HG02938 (cell line): ENCODE measurements at regions not wholly inside any gene's neighbourhood (a gene's known extent, or its start where the extent isn't known, plus 50 kb on each side); places are given as distances from the start of the nearest gene placed in this dataset.

Source experiments
- ATAC-seq: cut with Tn5 transposase; IDR thresholded peaks from one replicate; pipeline ENCODE4 v1.9.1; 2021; ENCODE audit warnings: mild to moderate bottlenecking, moderate library complexity; ENCODE audit not compliant: unreplicated experiment

DNA sequence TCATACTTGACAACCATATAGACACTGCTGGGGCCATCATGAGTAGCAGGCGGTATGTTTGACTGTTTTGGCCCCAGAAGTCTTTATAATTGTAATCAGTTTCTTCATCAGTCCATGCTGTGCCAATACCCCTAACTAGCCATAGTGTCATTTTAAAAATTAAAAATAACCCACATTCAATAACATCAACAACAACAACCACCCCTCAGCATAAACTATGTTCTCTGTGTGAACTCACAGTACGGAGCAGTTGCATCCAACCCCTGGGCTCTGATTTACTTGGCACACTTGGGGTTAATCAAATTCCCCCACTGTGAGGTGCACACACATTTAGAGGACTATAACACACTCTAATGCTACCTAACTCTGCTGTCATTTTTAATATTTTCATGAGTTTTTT lies 553.7 kb downstream of the USP25 start:
- no peak for ATAC-seq

DNA sequence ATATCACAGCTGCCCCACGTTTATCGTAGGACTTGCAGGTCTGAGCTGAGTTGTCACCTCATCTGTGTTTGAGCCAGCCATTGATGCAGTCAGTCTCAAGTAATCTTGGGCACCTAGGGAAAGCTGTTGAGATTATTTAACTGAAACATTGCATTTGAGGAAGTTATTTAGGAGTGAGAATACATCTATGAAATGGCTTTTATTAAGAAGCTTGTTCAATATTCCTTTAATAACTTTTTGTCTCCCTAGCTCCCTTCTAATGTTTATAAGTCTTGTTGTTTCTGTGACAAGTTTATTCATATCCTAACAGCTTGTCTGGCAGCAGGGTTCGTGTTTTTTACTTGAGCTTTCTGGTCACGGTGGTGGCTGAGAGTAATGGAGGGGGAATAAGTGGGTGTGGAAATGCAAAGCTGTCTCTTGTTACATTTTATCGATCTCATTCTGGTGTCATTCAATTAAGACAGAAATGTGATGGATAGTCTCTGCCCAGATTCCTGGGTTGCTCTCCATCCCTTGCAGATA lies 555.9 kb downstream of the USP25 start:
- ATAC-seq: no peak

DNA sequence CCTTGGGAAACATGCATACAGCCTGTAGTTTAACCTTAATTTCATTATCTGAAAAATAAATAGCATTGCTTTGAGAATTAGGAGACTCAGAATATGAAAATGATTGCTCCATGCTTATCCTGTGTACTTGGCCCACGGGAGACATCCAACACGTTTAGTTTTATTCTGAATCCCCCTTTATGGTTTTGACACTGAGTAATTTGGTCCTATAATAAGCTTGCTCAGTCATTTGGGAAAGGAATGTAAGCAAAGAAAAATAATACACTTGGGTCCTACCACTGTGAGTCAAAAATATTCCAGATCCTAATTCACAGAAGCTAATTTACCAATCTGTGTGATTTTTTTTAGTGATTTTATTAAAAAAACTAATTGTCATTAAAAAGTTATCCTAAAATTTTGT lies 557.3 kb downstream of the USP25 start:
- no peak for ATAC-seq

DNA sequence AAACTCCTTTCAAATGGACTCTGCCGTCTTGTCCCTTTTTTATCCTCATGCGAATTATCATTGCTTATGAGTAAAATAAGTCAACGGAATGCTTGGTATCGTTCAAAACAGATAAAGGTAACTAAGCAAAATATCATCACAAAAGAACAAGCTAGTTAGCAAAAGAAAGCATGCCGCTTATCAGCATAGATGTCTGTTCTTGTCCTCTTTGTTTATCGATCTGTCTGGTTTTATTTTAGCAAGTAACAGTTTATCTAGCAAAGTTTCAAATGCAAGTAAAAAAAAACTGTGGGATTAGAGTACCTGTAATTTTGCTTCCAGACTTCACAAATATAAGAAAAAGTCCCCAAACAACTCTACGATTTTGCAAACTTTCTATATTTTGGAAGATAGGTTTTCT lies 561.5 kb downstream of the USP25 start:
- ATAC-seq: no peak

GRCh38 chr21:16294128-16294527 lies 564.3 kb downstream of the USP25 start:
- no peak for ATAC-seq

DNA sequence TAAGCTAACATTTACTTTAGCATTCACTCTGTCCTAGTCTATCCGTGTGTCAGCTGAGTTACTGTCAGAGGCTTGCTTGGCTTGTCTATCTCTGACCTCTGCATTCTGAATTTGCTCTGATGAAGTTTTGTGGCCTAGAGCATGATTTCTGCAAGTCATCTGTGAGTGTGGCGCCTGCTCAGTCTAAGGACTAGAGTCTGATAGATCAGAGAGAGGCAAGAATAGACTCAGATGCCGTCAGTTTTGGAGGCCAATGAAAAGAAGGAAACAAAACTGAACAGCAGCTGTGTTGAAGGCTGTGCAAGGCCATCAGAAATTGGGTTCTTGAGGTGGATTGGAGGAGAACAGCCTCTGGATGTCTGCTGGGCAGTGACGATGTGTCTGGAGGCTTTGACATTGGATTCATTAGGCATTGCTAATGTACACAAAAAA lies 573.1 kb downstream of the USP25 start:
- no peak for ATAC-seq

DNA sequence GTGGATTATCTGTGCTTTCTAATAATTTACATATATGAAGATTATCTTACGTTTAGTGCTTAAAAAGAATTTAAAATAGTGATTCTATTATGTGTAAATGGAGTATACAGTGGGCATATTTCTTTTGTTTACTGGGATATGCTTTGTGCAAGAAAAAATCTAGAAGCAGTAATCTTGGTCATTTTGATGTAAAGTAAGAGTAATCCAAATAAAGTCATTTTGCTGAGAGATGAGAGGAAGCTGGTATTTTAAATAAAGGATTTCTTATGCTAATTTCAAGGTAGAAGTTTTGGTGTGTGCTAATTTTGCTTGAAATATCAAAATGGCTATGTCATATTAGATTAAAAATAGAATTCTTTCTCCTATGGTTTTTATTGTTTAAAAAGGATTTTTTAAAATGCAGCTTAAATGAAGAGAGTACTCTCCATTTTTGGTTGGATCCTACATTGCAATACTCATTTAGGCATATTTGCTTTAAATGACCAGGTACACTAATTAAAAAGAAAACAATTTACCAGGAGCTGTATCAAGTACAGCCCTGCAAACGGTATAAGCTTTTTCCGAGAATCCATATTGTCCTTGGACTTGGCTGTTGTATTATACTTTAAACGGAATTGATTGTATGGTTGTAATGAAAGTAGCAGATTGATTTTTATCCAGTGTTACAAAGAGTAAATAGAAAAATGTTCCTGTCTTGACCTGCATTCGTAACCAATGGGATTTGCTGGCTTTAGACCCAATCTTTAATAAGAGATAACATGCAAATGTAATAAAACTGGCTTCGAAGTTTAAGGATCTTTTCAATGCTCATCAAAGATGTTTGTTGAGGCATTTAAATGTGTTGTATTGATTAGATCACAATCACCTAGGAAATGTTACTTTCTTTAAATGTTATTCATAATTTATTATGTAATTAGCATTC lies 574.7 kb downstream of the USP25 start:
- ATAC-seq: no peak

DNA sequence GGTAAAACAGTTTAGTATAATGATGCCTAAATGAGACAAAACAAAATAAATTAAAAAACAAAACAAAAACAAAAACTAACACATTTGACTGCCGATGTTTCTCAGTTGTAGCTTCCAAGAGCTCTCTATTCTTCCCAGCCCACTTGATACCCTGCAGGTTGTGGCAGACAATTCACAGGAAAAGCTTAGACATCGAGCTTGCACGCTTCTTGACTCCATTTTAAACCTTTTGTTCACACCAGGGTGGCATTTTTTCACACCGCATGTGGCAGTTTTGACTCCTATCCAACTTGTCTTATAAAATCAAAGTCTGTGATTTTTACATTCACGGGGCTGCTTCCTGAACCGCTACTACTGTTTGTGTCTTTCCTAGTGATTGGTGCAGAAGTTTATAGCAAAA lies 575.9 kb downstream of the USP25 start:
- ATAC-seq: no peak

- no peak for ATAC-seq
These were observed 577.5 kb downstream of the USP25 start for GRCh38 chr21:16307256-16307655.

DNA sequence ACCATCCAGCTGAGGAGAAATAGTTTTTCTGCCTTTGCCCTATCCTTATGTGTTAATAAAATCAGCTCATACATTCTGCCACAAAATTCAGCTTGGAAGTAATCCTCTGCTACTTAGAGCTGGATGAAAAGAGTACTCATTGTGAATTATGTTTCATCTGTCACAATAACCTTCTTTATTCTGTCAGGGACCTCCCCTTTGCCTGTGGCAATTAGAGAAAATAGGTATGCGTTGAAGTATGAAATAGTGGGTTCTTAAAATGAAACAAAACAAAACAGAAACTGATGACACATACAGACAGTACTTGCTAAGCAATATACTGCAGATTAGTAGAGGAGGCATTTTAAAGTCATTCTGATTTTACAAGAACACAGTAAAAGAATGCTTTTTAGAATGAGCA lies 578.5 kb downstream of the USP25 start:
- no peak for ATAC-seq

GRCh38 chr21:16309250-16309971 lies 579.6 kb downstream of the USP25 start:
- no peak for ATAC-seq

- ATAC-seq: no peak
These were observed 580.4 kb downstream of the USP25 start for GRCh38 chr21:16310176-16310575.

- no peak for ATAC-seq
These were observed 581.4 kb downstream of the USP25 start for GRCh38 chr21:16311229-16311628.

- no peak for ATAC-seq
These were observed 582.5 kb downstream of the USP25 start for GRCh38 chr21:16312321-16312720.

- ATAC-seq: no peak
These were observed 585.4 kb downstream of the USP25 start for GRCh38 chr21:16315223-16315622.

DNA sequence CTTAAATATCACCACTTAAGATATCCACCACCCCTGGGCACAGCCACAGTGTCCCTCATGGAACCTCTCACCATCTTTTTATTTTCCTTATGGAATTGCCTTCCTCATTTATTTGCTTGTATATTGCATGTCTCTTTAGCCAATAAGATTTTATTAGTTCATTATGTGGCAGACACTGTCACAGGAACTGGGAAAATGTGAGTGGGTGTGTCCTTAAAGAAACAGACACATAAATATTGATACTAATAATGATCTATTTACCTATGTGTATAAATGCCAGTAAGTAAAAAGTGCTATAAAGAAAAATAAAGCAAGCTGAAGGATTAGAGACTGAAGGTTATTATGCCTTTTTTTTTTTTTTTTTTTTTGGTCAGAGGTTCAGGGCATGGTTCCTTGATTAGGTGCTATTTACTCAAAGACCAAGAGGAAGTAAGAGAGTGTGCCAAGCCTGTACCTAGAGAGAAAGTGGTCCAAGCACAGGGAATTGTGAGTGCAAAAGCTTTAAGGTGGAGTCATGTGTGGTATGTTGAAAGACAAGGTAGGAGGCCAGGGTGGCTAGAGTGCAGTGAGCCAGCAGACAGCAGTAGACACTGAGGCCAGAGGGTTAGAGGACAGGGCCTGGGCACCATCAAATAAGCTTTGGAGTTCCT lies 589.0 kb downstream of the USP25 start:
- ATAC-seq: no peak

DNA sequence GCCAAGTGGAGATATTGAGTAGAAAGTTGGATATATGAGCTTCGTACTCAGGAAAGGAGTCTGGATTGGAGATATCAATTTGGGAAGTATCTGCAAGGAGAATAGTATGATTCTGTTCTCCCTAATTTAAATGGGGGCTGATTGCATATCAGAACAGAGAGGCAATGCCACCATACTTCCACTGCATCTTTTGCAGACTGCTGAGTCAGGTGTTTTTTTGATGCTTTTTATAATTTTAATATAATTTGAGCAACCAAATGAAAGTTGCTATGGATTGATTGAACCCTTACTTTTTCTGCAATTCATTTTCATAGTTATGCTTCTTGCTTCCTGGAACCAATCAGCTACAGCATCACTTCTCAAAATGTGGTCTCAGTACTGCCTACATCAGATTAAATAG lies 590.3 kb downstream of the USP25 start:
- no peak for ATAC-seq

- no peak for ATAC-seq
These were observed 592.7 kb downstream of the USP25 start for GRCh38 chr21:16322454-16322853.

- ATAC-seq: no peak
These were observed 593.8 kb downstream of the USP25 start for GRCh38 chr21:16323596-16323995.

DNA sequence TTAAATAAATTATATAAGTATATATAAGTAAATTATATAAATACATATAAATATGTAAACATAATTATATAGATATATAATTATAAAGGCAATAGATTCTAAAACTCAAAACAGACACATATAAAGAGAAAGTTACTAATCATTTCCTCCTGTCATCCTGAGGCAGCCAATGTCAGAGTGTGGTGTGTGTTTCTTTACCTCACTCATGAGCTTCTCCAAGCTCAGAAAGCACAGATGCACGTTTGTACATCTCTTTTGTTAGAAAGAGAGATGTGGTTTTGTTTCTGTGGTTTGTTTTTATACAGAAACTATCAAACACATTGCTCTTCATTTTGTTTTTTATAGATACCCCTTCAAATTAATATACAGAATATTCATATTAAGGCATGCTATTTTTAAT lies 594.8 kb downstream of the USP25 start:
- no peak for ATAC-seq
